Activated T-helper 1 cell treated with anti-CD3 and anti-CD28 coated beads, Interleukin-12 subunit alpha, Interleukin-12 subunit beta, Interleukin-2, Interleukin-4 antibody, amounts not matched to agents 30 ng/mL and 10 ng/mL and 1 ng/mL, durations not matched to agents 14 hours and 24 hours and 36 hours (primary cell): ENCODE measurements at regions not wholly inside any gene's neighbourhood (a gene's known extent, or its start where the extent isn't known, plus 50 kb on each side); places are given as distances from the start of the nearest gene placed in this dataset.
"Not testable (repeated sequence)": the region's sequence is repeated elsewhere in the genome, so short reads cannot be mapped to it uniquely, and the experiment has no call there.

Source experiments
- DNase-seq: peaks from one replicate; pipeline ENCODE4 v3.0.0; 2021; ENCODE audit warnings: low spot score
- H3K27ac Mint-ChIP-seq: one replicate; pipeline ENCODE4 v1.8.0; 2021; ENCODE audit warnings: mild to moderate bottlenecking, mixed read lengths
- H3K27me3 Mint-ChIP-seq: one replicate; pipeline ENCODE4 v1.8.0; 2022; ENCODE audit warnings: mild to moderate bottlenecking, moderate library complexity, mixed read lengths; ENCODE audit not compliant: insufficient read depth
- H3K36me3 Mint-ChIP-seq: one replicate; pipeline ENCODE4 v1.8.0; 2021; ENCODE audit warnings: low read depth, mixed read lengths
- H3K4me1 Mint-ChIP-seq: one replicate; pipeline ENCODE4 v1.8.0; 2021; ENCODE audit warnings: low read depth, mixed read lengths
- H3K4me3 Mint-ChIP-seq: one replicate; pipeline ENCODE4 v1.8.0; 2021; ENCODE audit warnings: mild to moderate bottlenecking, moderate library complexity, mixed read lengths
- H3K9me3 Mint-ChIP-seq: one replicate; pipeline ENCODE4 v1.8.0; 2021; ENCODE audit warnings: mixed read lengths
- intact Hi-C: fragments of 100-400 bp; cut with micrococcal nuclease; formaldehyde crosslinking; loops from one replicate; pipeline ENCODE4 v1.15.1; 2024

GRCh38 chr6:92979281-92979680 is 440.1 kb downstream of the EPHA7 start:
- peaks cover 7% of the 10 kb centered on the region for H3K9me3 Mint-ChIP-seq

GRCh38 chr6:92977018-92977417 is 442.3 kb downstream of the EPHA7 start:
- intact Hi-C loops: no loop called here
- peaks cover 7% of the 10 kb centered on the region for H3K9me3 Mint-ChIP-seq
- no peaks in the 10 kb centered on the region for H3K4me1 Mint-ChIP-seq
- no peak overlapping the region for H3K4me3 Mint-ChIP-seq
- no peak for DNase-seq
- H3K36me3 Mint-ChIP-seq: no peaks in the 10 kb centered on the region
- H3K27ac Mint-ChIP-seq: no peak overlapping the region
- no peaks in the 10 kb centered on the region for H3K27me3 Mint-ChIP-seq

More at GRCh38 chr6:92979281-92979680, 440.1 kb downstream of the EPHA7 start:
- intact Hi-C loops: no loop called here
- DNase-seq: no peak
- Mint-ChIP-seq H3K27ac (no peak overlapping the region), H3K36me3 (no peaks in the 10 kb centered on the region), H3K4me3 (no peak overlapping the region), H3K4me1 (no peaks in the 10 kb centered on the region), H3K27me3 (no peaks in the 10 kb centered on the region)

- H3K27me3 Mint-ChIP-seq: no peaks in the 10 kb centered on the region
- no peak for DNase-seq
- H3K4me1 Mint-ChIP-seq: no peaks in the 10 kb centered on the region
- H3K36me3 Mint-ChIP-seq: no peaks in the 10 kb centered on the region
- intact Hi-C loops: no loop called here
- no peak overlapping the region for H3K27ac Mint-ChIP-seq
- no peaks in the 10 kb centered on the region for H3K9me3 Mint-ChIP-seq
- no peak overlapping the region for H3K4me3 Mint-ChIP-seq
Measured at GRCh38 chr6:92967362-92967761, 452.0 kb downstream of the EPHA7 start.

GRCh38 chr6:92962846-92963245 is 456.5 kb downstream of the EPHA7 start:
- no peak for DNase-seq
- intact Hi-C loops: no loop called here
- Mint-ChIP-seq H3K27me3 (no peaks in the 10 kb centered on the region), H3K4me3 (no peak overlapping the region), H3K36me3 (no peaks in the 10 kb centered on the region), H3K9me3 (peaks cover 18% of the 10 kb centered on the region), H3K27ac (no peak overlapping the region), H3K4me1 (no peaks in the 10 kb centered on the region)

- not testable (repeated sequence) for H3K4me1 Mint-ChIP-seq, H3K4me3 Mint-ChIP-seq
Measured at GRCh38 chr6:92952111-92952510, 467.2 kb downstream of the EPHA7 start.

GRCh38 chr6:92945799-92946198 is 473.6 kb downstream of the EPHA7 start:
- Mint-ChIP-seq H3K27ac (no peak overlapping the region), H3K27me3 (peaks cover 1% of the 10 kb centered on the region), H3K4me1 (no peaks in the 10 kb centered on the region), H3K9me3 (peaks cover 4% of the 10 kb centered on the region), H3K36me3 (no peaks in the 10 kb centered on the region), H3K4me3 (no peak overlapping the region)
- intact Hi-C loops: no loop called here
- no peak for DNase-seq

More at GRCh38 chr6:92952111-92952510, 467.2 kb downstream of the EPHA7 start:
- DNase-seq, intact Hi-C loops, H3K36me3 Mint-ChIP-seq, H3K9me3 Mint-ChIP-seq, H3K27me3 Mint-ChIP-seq, H3K27ac Mint-ChIP-seq: not testable (repeated sequence)

GRCh38 chr6:92944132-92944531 is 475.2 kb downstream of the EPHA7 start:
- Mint-ChIP-seq H3K27ac (no peak overlapping the region), H3K9me3 (no peaks in the 10 kb centered on the region), H3K4me1 (no peaks in the 10 kb centered on the region), H3K4me3 (no peak overlapping the region), H3K36me3 (no peaks in the 10 kb centered on the region), H3K27me3 (peaks cover 1% of the 10 kb centered on the region)
- intact Hi-C loops: no loop called here
- no peak for DNase-seq

- H3K36me3 Mint-ChIP-seq: no peaks in the 10 kb centered on the region
Measured at GRCh38 chr6:92942549-92942948, 476.8 kb downstream of the EPHA7 start.

GRCh38 chr6:92934625-92935024 is 484.7 kb downstream of the EPHA7 start:
- H3K4me1 Mint-ChIP-seq: no peaks in the 10 kb centered on the region
- intact Hi-C loops: no loop called here
- no peaks in the 10 kb centered on the region for H3K27me3 Mint-ChIP-seq
- H3K9me3 Mint-ChIP-seq: peaks cover 8% of the 10 kb centered on the region
- H3K27ac Mint-ChIP-seq: no peak overlapping the region
- H3K4me3 Mint-ChIP-seq: no peak overlapping the region
- H3K36me3 Mint-ChIP-seq: no peaks in the 10 kb centered on the region
- no peak for DNase-seq

More at GRCh38 chr6:92942549-92942948, 476.8 kb downstream of the EPHA7 start:
- no peaks in the 10 kb centered on the region for H3K4me1 Mint-ChIP-seq
- DNase-seq: no peak
- no peaks in the 10 kb centered on the region for H3K9me3 Mint-ChIP-seq
- no peak overlapping the region for H3K4me3 Mint-ChIP-seq
- no peak overlapping the region for H3K27ac Mint-ChIP-seq
- intact Hi-C loops: no loop called here
- H3K27me3 Mint-ChIP-seq: peaks cover 1% of the 10 kb centered on the region

GRCh38 chr6:92930171-92930570 is 489.2 kb downstream of the EPHA7 start:
- Mint-ChIP-seq H3K27ac (no peak overlapping the region), H3K36me3 (no peaks in the 10 kb centered on the region), H3K27me3 (no peaks in the 10 kb centered on the region), H3K9me3 (peaks cover 5% of the 10 kb centered on the region), H3K4me3 (no peak overlapping the region), H3K4me1 (no peaks in the 10 kb centered on the region)
- intact Hi-C loops: no loop called here
- no peak for DNase-seq

GRCh38 chr6:92922216-92922806 is 497.0 kb downstream of the EPHA7 start:
- no peak for DNase-seq
- Mint-ChIP-seq H3K36me3 (no peaks in the 10 kb centered on the region), H3K27ac (no peak overlapping the region), H3K4me3 (no peak overlapping the region), H3K27me3 (no peaks in the 10 kb centered on the region), H3K9me3 (no peaks in the 10 kb centered on the region), H3K4me1 (no peaks in the 10 kb centered on the region)
- intact Hi-C loops: no loop called here

- Mint-ChIP-seq H3K27ac (no peak overlapping the region), H3K4me3 (no peak overlapping the region)
Measured at GRCh38 chr6:92915466-92915865, 503.9 kb downstream of the EPHA7 start.

GRCh38 chr6:92911301-92911700 is 508.1 kb downstream of the EPHA7 start:
- no peak for DNase-seq
- H3K9me3 Mint-ChIP-seq: no peaks in the 10 kb centered on the region
- no peaks in the 10 kb centered on the region for H3K4me1 Mint-ChIP-seq
- H3K27me3 Mint-ChIP-seq: no peaks in the 10 kb centered on the region
- intact Hi-C loops: no loop called here
- H3K36me3 Mint-ChIP-seq: no peaks in the 10 kb centered on the region
- no peak overlapping the region for H3K27ac Mint-ChIP-seq
- H3K4me3 Mint-ChIP-seq: no peak overlapping the region

More at GRCh38 chr6:92915466-92915865, 503.9 kb downstream of the EPHA7 start:
- DNase-seq: no peak
- H3K4me1 Mint-ChIP-seq: no peaks in the 10 kb centered on the region
- no peaks in the 10 kb centered on the region for H3K27me3 Mint-ChIP-seq
- no peaks in the 10 kb centered on the region for H3K9me3 Mint-ChIP-seq
- no peaks in the 10 kb centered on the region for H3K36me3 Mint-ChIP-seq
- intact Hi-C loops: no loop called here

- Mint-ChIP-seq H3K27me3 (no peaks in the 10 kb centered on the region), H3K4me3 (no peak overlapping the region), H3K9me3 (no peaks in the 10 kb centered on the region), H3K27ac (no peak overlapping the region), H3K4me1 (no peaks in the 10 kb centered on the region), H3K36me3 (no peaks in the 10 kb centered on the region)
- intact Hi-C loops: no loop called here
- no peak for DNase-seq
Measured at GRCh38 chr6:92910646-92911045, 508.7 kb downstream of the EPHA7 start.
